MCF 10A (cell line): ENCODE measurements at regions not wholly inside any gene's neighbourhood (a gene's known extent, or its start where the extent isn't known, plus 50 kb on each side); places are given as distances from the start of the nearest gene placed in this dataset.
A peak's percentile ranks its signal among the peaks of the same experiment; 100 is the strongest.

ENCODE experiments used
- BruUV-seq: library from RNA; stranded (reverse); fragments of 400-500 nt; replicated peaks from 2 replicates; lab custom pipeline; 2021; lab: Mats Ljungman, UMichigan
- CTCF ChIA-PET: fragments of 300-600 bp; sonication (Branson Sonifier 250); formaldehyde crosslinking; extraction: SDS; loops from one replicate; lab custom pipeline; 2021; ENCODE audit warnings: antibody characterized with exemption, inconsistent platforms; lab: Yijun Ruan, JAX
- POLR2A ChIA-PET: fragments of 300-600, 350-650 bp; sonication (Branson Sonifier 250); formaldehyde crosslinking; extraction: SDS; loops from one replicate; lab custom pipeline; 2020; ENCODE audit warnings: antibody characterized with exemption, inconsistent platforms; lab: Yijun Ruan, JAX
- DNase-seq: peaks from one replicate; pipeline ENCODE4 v3.0.0-alpha.2; 2018; ENCODE audit not compliant: unreplicated experiment
- H3K27ac Mint-ChIP-seq: one replicate; pipeline ENCODE4 v1.8.0; 2022; ENCODE audit warnings: mild to moderate bottlenecking, low read depth, mixed read lengths; ENCODE audit not compliant: unreplicated experiment
- H3K27me3 Mint-ChIP-seq: one replicate; pipeline ENCODE4 v1.8.0; 2022; ENCODE audit warnings: mixed read lengths; ENCODE audit not compliant: insufficient read depth, unreplicated experiment
- H3K36me3 Mint-ChIP-seq: one replicate; pipeline ENCODE4 v1.8.0; 2022; ENCODE audit warnings: mild to moderate bottlenecking, moderate library complexity, mixed read lengths; ENCODE audit not compliant: insufficient read depth, unreplicated experiment
- H3K4me1 Mint-ChIP-seq: one replicate; pipeline ENCODE4 v1.8.0; 2022; ENCODE audit warnings: mixed read lengths; ENCODE audit not compliant: insufficient read depth, unreplicated experiment
- H3K4me3 Mint-ChIP-seq: one replicate; pipeline ENCODE4 v1.8.0; 2022; ENCODE audit warnings: mild to moderate bottlenecking, moderate library complexity, mixed read lengths; ENCODE audit not compliant: unreplicated experiment
- H3K9me3 Mint-ChIP-seq: one replicate; pipeline ENCODE4 v1.8.0; 2022; ENCODE audit warnings: mixed read lengths; ENCODE audit not compliant: unreplicated experiment
- CTCF ChIP-seq: fragments of 200-600 bp; IDR thresholded peaks from one replicate; pipeline ENCODE4 v1.8.0; 2022; ENCODE audit warnings: antibody characterized with exemption, mild to moderate bottlenecking; ENCODE audit not compliant: unreplicated experiment
- intact Hi-C: fragments of 100-400 bp; cut with micrococcal nuclease; formaldehyde crosslinking; loops from 2 replicates; pipeline ENCODE4 v1.14.1; 2022

GRCh38 chr9:103757062-103757461, 337.0 kb upstream of the SMC2 start:
- Mint-ChIP-seq H3K36me3 (no peaks in the 10 kb centered on the region), H3K9me3 (no peaks in the 10 kb centered on the region), H3K27ac (no peak overlapping the region), H3K4me3 (no peak overlapping the region), H3K27me3 (no peaks in the 10 kb centered on the region), H3K4me1 (peaks cover 6% of the 10 kb centered on the region)
- no TSS peak for BruUV-seq
- intact Hi-C loops = no loop called here
- no peak for TF ChIP-seq CTCF
- DNase-seq = no peak
- CTCF ChIA-PET = no interaction called here
- POLR2A ChIA-PET = no interaction called here

GRCh38 chr9:103761466-103761865, 332.6 kb upstream of the SMC2 start:
- CTCF ChIA-PET = no interaction called here
- Mint-ChIP-seq H3K4me3 (no peak overlapping the region), H3K9me3 (no peaks in the 10 kb centered on the region), H3K36me3 (no peaks in the 10 kb centered on the region), H3K27me3 (no peaks in the 10 kb centered on the region), H3K27ac (no peak overlapping the region), H3K4me1 (no peaks in the 10 kb centered on the region)
- intact Hi-C loops = no loop called here
- POLR2A ChIA-PET = no interaction called here
- TF ChIP-seq CTCF = no peak
- DNase-seq = no peak
- no TSS peak for BruUV-seq

- no peak overlapping the region for H3K27ac Mint-ChIP-seq
- intact Hi-C loops = loop anchor here (1.0 kb wide), 1 partner anchor 597 kb away; no protein-coding TSS in a partner anchor
- peaks cover 7% of the 10 kb centered on the region for H3K36me3 Mint-ChIP-seq
- peak; percentile 49 for DNase-seq
- H3K9me3 Mint-ChIP-seq = no peaks in the 10 kb centered on the region
- peak; percentile 42 for TF ChIP-seq CTCF
- H3K27me3 Mint-ChIP-seq = no peaks in the 10 kb centered on the region
- H3K4me3 Mint-ChIP-seq = no peak overlapping the region
- BruUV-seq = no TSS peak
- ChIA-PET POLR2A (interaction anchor here (1.4 kb wide), 1 partner anchor 304 kb away, joined by 3 read pairs; no protein-coding TSS in a partner anchor), CTCF (interaction anchor here (0.6 to 1.5 kb wide), 4 partner anchors 9 to 344 kb away, joined by 3 to 4 read pairs (median 3); no protein-coding TSS in a partner anchor)
- no peaks in the 10 kb centered on the region for H3K4me1 Mint-ChIP-seq
Observed at GRCh38 chr9:103789686-103790085, 304.4 kb upstream of the SMC2 start.

- no peak for TF ChIP-seq CTCF
- H3K9me3 Mint-ChIP-seq = no peaks in the 10 kb centered on the region
- H3K36me3 Mint-ChIP-seq = no peaks in the 10 kb centered on the region
- ChIA-PET CTCF (interaction anchor here (0.6 to 1.1 kb wide), 3 partner anchors 9 to 361 kb away, joined by 3 to 5 read pairs (median 4); no protein-coding TSS in a partner anchor), POLR2A (interaction anchor here (1.1 kb wide), 1 partner anchor 295 kb away, joined by 4 read pairs; the partner anchor contains the start of gene SMC2)
- peaks cover 5% of the 10 kb centered on the region for H3K4me1 Mint-ChIP-seq
- no peaks in the 10 kb centered on the region for H3K27me3 Mint-ChIP-seq
- H3K27ac Mint-ChIP-seq = peak overlapping the region; percentile 69
- peak overlapping the region; percentile 52 for H3K4me3 Mint-ChIP-seq
- peak; percentile 80 for DNase-seq
- BruUV-seq = no TSS peak
- intact Hi-C loops = no loop called here
Observed at GRCh38 chr9:103798620-103799019, 295.5 kb upstream of the SMC2 start.
